Aorta (tissue), 5 donors: ENCODE measurements at regions not wholly inside any gene's neighbourhood (a gene's known extent, or its start where the extent isn't known, plus 50 kb on each side); places are given as distances from the start of the nearest gene placed in this dataset.

Experiments
- ATAC-seq: fragments of 200-7000 bp; cut with Tn5 transposase; one replicate; pipeline ENCODE4 v1.9.1; 2022; ENCODE audit warnings: moderate library complexity; ENCODE audit not compliant: low FRiP score
- DNase-seq, 2 donors: peaks; one replicate each; pipeline ENCODE4 v3.0.0-alpha.2; 2020
- H3K27ac ChIP-seq, 2 donors: one replicate each; pipeline ENCODE4 v1.5.1; 2013; ENCODE audit warnings: low read length in 2 of 2, mild to moderate bottlenecking in 2 of 2, moderate library complexity in 2 of 2, control low read depth in 1 of 2, inconsistent platforms in 1 of 2, low read depth in 1 of 2
- H3K27me3 ChIP-seq, 2 donors: one replicate each; pipeline ENCODE4 v1.6.1; 2013; ENCODE audit warnings: control low read depth in 1 of 2, low read length in 1 of 2, mild to moderate bottlenecking in 1 of 2, moderate library complexity in 1 of 2; ENCODE audit not compliant: insufficient read depth in 2 of 2, control insufficient read depth in 1 of 2
- H3K36me3 ChIP-seq, 2 donors: one replicate each; pipeline ENCODE4 v1.6.1; 2013; ENCODE audit warnings: control low read depth in 1 of 2, low read length in 1 of 2, mild to moderate bottlenecking in 1 of 2; ENCODE audit not compliant: insufficient read depth in 2 of 2, control insufficient read depth in 1 of 2
- H3K4me1 ChIP-seq, 2 donors: one replicate each; pipeline ENCODE4 v1.6.1; 2013; ENCODE audit warnings: low read length in 2 of 2, control low read depth in 1 of 2, mild to moderate bottlenecking in 1 of 2, moderate library complexity in 1 of 2; ENCODE audit not compliant: insufficient read depth in 2 of 2, control insufficient read depth in 1 of 2
- H3K4me3 ChIP-seq, 2 donors: one replicate each; pipeline ENCODE4 v1.5.1; 2013; ENCODE audit warnings: low read length in 2 of 2, control low read depth in 1 of 2, mild to moderate bottlenecking in 1 of 2
- H3K9me3 ChIP-seq: one replicate; pipeline ENCODE4 v1.6.1; 2013; ENCODE audit warnings: mild to moderate bottlenecking, low read length; ENCODE audit not compliant: control insufficient read depth
- WGBS, 2 donors: extraction: QIAGEN DNeasy Blood & Tissue Kit; methylation state at CpG; one replicate each; pipeline ENCODE4 v1.1.7; 2013; 5-methylcytosine and 5-hydroxymethylcytosine counted together
- intact Hi-C, 2 donors: fragments of 100-400 bp; cut with DNase I; formaldehyde crosslinking; loops; one replicate each; pipeline versions ENCODE4 v1.14.2 to v1.15.0; 2022
- donor health status: healthy with polysubstance abuse.
- donor health status: Bipolar disorder and iron deficiency.
- donor health status: DM: no; HTN: no; CAD: no.
- donor health status: DM: no; HTN: no; CAD: no.
- donor health status: DM: yes; HTN: yes; CAD: no.

DNA sequence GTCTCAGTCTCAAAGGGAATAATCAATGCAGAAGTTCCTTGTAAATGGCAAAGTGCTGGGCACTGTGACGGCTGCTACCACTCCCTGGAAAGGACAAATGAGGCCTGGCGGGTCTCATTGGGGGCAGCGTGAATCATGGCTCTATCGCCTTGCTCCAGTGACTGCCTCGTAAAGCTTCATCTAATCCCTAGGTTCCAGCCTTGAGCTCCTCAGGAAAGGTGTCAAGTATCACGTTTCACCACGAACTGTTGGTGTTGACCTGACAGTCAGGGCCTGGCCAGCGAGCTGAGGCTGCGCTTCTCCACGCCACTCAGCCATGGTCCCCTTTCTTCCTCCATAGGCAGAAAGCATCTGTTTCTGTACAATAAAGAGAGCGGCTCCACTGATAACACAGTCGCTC, 126.7 kb upstream of the ZNF32 start:
- intact Hi-C loops: no loop called here
- Histone ChIP-seq H3K9me3 (no peaks in the 10 kb centered on the region), H3K27me3 (no peaks in the 10 kb centered on the region), H3K27ac (no peak overlapping the region), H3K36me3 (no peaks in the 10 kb centered on the region), H3K4me1 (no peaks in the 10 kb centered on the region), H3K4me3 (no peak overlapping the region)
- ATAC-seq: no peak
- WGBS, 2 donors: 97% methylated on average over 12 of the region's 12 CpGs
- DNase-seq: no peak

DNA sequence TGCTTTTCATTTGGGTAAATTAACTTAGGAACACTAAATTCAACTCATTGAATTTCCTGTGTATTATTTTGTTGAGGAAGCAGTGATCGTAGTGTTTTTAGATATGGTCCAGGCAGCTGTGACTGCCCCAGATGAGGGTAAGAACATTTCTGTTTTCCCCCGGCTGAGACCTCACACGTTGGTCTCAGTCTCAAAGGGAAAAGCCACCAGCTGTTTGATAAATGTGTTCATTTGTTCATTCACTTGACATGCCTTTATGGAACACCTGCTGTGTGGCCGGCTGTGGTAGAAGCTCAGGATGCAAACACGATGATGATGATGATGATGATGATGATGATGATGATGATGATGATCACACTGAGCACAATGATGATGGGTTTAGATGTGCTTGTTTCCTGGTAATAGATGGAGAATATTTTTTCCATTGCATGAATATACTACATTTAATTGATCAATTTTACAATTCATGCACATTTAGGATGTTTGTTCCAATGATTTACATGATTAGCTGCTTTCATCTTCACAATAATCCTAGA, 125.6 kb upstream of the ZNF32 start:
- ATAC-seq (no peak), DNase-seq (no peak)
- Histone ChIP-seq H3K9me3 (no peaks in the 10 kb centered on the region), H3K27ac (no peak overlapping the region), H3K4me3 (no peak overlapping the region), H3K27me3 (no peaks in the 10 kb centered on the region), H3K36me3 (no peaks in the 10 kb centered on the region), H3K4me1 (no peaks in the 10 kb centered on the region)
- 80 to 88% methylated on average over 5 of the region's 5 CpGs for WGBS, 2 donors
- intact Hi-C loops: no loop called here

DNA sequence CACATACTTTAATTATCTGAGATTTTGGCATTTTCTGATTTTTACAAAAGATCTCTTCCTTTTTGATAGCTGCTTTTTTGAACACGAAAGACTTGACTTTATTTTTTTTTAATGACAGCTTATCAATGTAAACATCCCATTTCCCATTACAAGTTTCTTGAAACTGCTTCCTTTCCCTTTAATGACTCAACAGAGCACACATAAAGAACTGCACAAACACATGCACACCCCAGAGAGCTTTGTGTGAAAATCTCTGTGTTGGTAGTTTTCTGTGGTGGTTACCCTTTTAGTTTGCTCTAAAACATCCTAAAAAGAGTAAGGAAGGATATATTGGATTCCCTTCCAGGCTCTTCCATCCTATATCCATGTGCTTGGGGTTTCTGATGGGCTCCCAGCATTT, 125.1 kb upstream of the ZNF32 start:
- no peaks in the 10 kb centered on the region for H3K36me3 ChIP-seq
- H3K27ac ChIP-seq: no peak overlapping the region
- no peaks in the 10 kb centered on the region for H3K4me1 ChIP-seq
- ATAC-seq (no peak), DNase-seq (no peak)
- H3K4me3 ChIP-seq: no peak overlapping the region
- no peaks in the 10 kb centered on the region for H3K27me3 ChIP-seq
- no peaks in the 10 kb centered on the region for H3K9me3 ChIP-seq
- WGBS, 2 donors: 87 to 93% methylated on average over 1 of the region's 1 CpG
- intact Hi-C loops: no loop called here

DNA sequence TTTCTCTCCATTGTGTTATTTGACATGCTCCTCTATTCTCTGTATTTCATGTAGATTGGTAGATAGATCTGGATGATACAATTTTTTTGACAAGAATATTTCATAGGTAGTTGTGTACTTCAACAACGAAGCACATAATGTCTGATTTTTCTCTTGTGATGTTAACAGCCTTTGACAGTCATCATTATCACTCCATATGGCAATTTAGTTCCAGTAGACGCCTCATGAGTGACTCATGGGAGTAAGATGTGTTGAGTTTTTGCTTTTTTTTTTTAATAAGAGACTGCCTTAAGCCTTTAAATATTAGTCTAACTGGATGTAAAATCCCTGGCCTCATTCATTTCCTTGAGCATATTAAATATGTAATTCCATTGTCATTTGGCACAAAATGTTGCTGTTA, 123.5 kb upstream of the ZNF32 start:
- no peak overlapping the region for H3K27ac ChIP-seq
- intact Hi-C loops: no loop called here
- no peak for DNase-seq
- no peaks in the 10 kb centered on the region for H3K27me3 ChIP-seq
- H3K36me3 ChIP-seq: no peaks in the 10 kb centered on the region
- H3K4me3 ChIP-seq: no peak overlapping the region
- ATAC-seq: no peak
- WGBS, 2 donors: 81% methylated on average over 2 of the region's 2 CpGs
- no peaks in the 10 kb centered on the region for H3K4me1 ChIP-seq
- no peaks in the 10 kb centered on the region for H3K9me3 ChIP-seq

DNA sequence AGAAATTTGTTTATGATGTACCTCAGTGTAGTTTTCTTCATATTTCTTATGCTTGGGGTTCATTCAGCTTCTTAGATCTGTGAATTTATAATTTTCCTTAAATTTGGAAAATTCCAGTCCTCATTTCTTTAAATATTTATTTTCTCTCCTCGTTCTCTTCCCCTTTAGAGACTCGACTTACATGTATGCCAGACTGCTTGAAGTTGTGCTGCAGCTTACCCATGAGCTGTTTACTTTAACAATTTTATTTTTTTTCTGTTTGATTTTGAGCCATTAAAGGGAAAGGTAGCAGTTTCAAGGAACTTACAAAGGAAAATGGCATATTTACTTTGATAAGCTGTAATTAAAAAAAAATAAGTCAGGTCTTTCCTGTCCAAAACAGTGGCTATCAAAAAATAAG, 123.0 kb upstream of the ZNF32 start:
- no peaks in the 10 kb centered on the region for H3K9me3 ChIP-seq
- 39 to 42% methylated on average over 2 of the region's 2 CpGs for WGBS, 2 donors
- DNase-seq (no peak), ATAC-seq (no peak)
- intact Hi-C loops: no loop called here
- no peaks in the 10 kb centered on the region for H3K36me3 ChIP-seq
- no peaks in the 10 kb centered on the region for H3K27me3 ChIP-seq
- no peaks in the 10 kb centered on the region for H3K4me1 ChIP-seq
- no peak overlapping the region for H3K4me3 ChIP-seq
- no peak overlapping the region for H3K27ac ChIP-seq

DNA sequence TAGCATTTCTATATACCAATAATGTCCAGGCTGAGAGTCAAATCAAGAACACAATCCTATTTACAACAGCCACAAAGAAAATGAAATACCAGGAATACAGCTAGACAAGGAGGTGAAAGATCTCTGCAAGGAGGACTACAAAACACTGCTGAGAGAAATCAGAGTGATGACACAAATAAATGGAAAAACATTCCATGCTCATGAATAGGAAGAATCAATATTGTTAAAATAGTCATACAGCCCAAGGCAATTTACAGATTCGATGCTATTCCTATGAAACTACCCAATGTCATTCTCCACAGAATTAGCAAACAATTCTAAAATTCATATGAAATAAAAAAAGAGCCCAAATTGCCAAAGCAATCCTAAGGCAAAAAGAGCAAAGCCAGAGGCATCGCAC, 116.8 kb upstream of the ZNF32 start:
- Histone ChIP-seq H3K36me3 (no peaks in the 10 kb centered on the region), H3K27me3 (no peaks in the 10 kb centered on the region), H3K9me3 (no peaks in the 10 kb centered on the region), H3K4me3 (no peak overlapping the region), H3K4me1 (no peaks in the 10 kb centered on the region), H3K27ac (no peak overlapping the region)
- no peak for ATAC-seq
- intact Hi-C loops: no loop called here
- 91 to 95% methylated on average over 2 of the region's 2 CpGs for WGBS, 2 donors
- no peak for DNase-seq

DNA sequence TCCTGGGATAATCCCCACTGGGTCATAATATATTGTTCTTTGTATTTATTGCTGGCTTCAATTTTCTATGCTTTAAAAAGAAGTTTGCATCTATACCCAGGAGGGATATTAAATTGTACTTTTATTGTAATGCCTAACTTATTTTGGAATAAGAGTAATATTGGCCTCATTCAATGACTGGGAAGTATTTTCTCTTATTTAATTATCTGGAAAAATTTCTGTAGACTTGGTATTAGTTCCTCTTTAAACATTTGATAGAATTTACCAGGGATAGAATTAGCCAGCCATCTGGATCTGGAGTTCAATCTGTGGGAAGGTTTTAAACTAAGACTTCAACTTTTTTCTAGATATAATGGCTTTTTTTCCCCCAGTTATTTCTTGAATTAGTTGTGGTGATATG, 115.2 kb upstream of the ZNF32 start:
- Histone ChIP-seq H3K27ac (no peak overlapping the region), H3K4me3 (no peak overlapping the region), H3K27me3 (no peaks in the 10 kb centered on the region), H3K9me3 (no peaks in the 10 kb centered on the region), H3K36me3 (no peaks in the 10 kb centered on the region), H3K4me1 (no peaks in the 10 kb centered on the region)
- no peak for ATAC-seq
- intact Hi-C loops: no loop called here
- DNase-seq: no peak

DNA sequence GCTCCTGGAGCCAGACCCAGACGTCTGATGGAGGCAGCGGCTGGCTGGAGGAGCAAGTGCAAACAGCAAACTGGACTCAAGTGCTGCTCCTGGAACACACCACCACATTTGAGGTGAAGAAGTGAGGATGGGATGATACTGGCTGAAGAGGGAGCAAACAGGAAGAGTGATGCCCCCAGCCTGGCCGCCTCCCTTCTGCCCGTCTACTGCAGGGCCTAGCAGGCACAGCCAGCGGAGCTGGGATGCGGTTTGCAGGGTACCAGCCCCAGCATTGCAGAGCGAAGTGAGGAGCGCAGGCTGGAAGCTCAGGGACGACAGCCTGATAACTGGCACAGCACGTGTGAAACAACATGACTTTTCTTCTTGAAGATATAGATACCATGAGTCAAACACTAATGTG, 111.8 kb upstream of the ZNF32 start:
- intact Hi-C loops: no loop called here
- DNase-seq (no peak), ATAC-seq (no peak)
- no peaks in the 10 kb centered on the region for H3K4me1 ChIP-seq
- 93 to 95% methylated on average over 10 of the region's 10 CpGs for WGBS, 2 donors
- H3K27ac ChIP-seq: no peak overlapping the region
- H3K9me3 ChIP-seq: no peaks in the 10 kb centered on the region
- no peaks in the 10 kb centered on the region for H3K27me3 ChIP-seq
- H3K4me3 ChIP-seq: no peak overlapping the region
- no peaks in the 10 kb centered on the region for H3K36me3 ChIP-seq

DNA sequence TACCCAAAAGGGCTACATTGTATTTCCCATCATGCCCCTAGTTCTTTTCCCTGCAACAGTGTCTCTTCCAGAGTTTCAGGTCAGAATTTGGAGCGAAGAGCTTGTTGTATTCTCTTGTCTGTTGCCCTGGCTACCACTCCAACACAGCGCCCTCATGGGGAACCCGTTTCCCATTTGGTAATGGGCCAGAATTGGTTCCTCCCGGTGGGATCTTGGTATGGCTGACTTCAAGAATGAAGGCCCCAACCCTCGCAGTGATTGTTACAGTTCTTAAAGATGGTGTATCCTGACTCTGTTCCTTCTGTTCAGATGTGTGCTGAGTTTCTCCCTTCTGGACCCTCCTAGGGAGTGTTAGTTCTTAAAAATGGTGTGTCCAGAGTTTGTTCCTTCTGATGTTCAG, 110.5 kb upstream of the ZNF32 start:
- no peaks in the 10 kb centered on the region for H3K9me3 ChIP-seq
- intact Hi-C loops: no loop called here
- no peak overlapping the region for H3K27ac ChIP-seq
- whole genome bisulfite sequencing, 2 donors: 88 to 91% methylated on average over 5 of the region's 5 CpGs
- DNase-seq (no peak), ATAC-seq (no peak)
- H3K4me1 ChIP-seq: no peaks in the 10 kb centered on the region
- no peaks in the 10 kb centered on the region for H3K27me3 ChIP-seq
- no peaks in the 10 kb centered on the region for H3K36me3 ChIP-seq
- no peak overlapping the region for H3K4me3 ChIP-seq
